MCF 10A (cell line): ENCODE measurements at regions not wholly inside any gene's neighbourhood (a gene's known extent, or its start where the extent isn't known, plus 50 kb on each side); places are given as distances from the start of the nearest gene placed in this dataset.

ENCODE experiments used
- BruUV-seq: library from RNA; stranded (reverse); fragments of 400-500 nt; replicated peaks from 2 replicates; lab custom pipeline; 2021; lab: Mats Ljungman, UMichigan
- CTCF ChIA-PET: fragments of 300-600 bp; sonication (Branson Sonifier 250); formaldehyde crosslinking; extraction: SDS; loops from one replicate; lab custom pipeline; 2021; ENCODE audit warnings: antibody characterized with exemption, inconsistent platforms; lab: Yijun Ruan, JAX
- POLR2A ChIA-PET: fragments of 300-600, 350-650 bp; sonication (Branson Sonifier 250); formaldehyde crosslinking; extraction: SDS; loops from one replicate; lab custom pipeline; 2020; ENCODE audit warnings: antibody characterized with exemption, inconsistent platforms; lab: Yijun Ruan, JAX
- DNase-seq: peaks from one replicate; pipeline ENCODE4 v3.0.0-alpha.2; 2018; ENCODE audit not compliant: unreplicated experiment
- H3K27ac Mint-ChIP-seq: one replicate; pipeline ENCODE4 v1.8.0; 2022; ENCODE audit warnings: mild to moderate bottlenecking, low read depth, mixed read lengths; ENCODE audit not compliant: unreplicated experiment
- H3K27me3 Mint-ChIP-seq: one replicate; pipeline ENCODE4 v1.8.0; 2022; ENCODE audit warnings: mixed read lengths; ENCODE audit not compliant: insufficient read depth, unreplicated experiment
- H3K36me3 Mint-ChIP-seq: one replicate; pipeline ENCODE4 v1.8.0; 2022; ENCODE audit warnings: mild to moderate bottlenecking, moderate library complexity, mixed read lengths; ENCODE audit not compliant: insufficient read depth, unreplicated experiment
- H3K4me1 Mint-ChIP-seq: one replicate; pipeline ENCODE4 v1.8.0; 2022; ENCODE audit warnings: mixed read lengths; ENCODE audit not compliant: insufficient read depth, unreplicated experiment
- H3K4me3 Mint-ChIP-seq: one replicate; pipeline ENCODE4 v1.8.0; 2022; ENCODE audit warnings: mild to moderate bottlenecking, moderate library complexity, mixed read lengths; ENCODE audit not compliant: unreplicated experiment
- H3K9me3 Mint-ChIP-seq: one replicate; pipeline ENCODE4 v1.8.0; 2022; ENCODE audit warnings: mixed read lengths; ENCODE audit not compliant: unreplicated experiment
- intact Hi-C: fragments of 100-400 bp; cut with micrococcal nuclease; formaldehyde crosslinking; loops from 2 replicates; pipeline ENCODE4 v1.14.1; 2022
- TF ChIP-seq, protein P1 (sequence below): fragments of 200-600 bp; IDR thresholded peaks from one replicate; pipeline ENCODE4 v1.8.0; 2022; ENCODE audit warnings: antibody characterized with exemption, mild to moderate bottlenecking; ENCODE audit not compliant: unreplicated experiment

DNA sequence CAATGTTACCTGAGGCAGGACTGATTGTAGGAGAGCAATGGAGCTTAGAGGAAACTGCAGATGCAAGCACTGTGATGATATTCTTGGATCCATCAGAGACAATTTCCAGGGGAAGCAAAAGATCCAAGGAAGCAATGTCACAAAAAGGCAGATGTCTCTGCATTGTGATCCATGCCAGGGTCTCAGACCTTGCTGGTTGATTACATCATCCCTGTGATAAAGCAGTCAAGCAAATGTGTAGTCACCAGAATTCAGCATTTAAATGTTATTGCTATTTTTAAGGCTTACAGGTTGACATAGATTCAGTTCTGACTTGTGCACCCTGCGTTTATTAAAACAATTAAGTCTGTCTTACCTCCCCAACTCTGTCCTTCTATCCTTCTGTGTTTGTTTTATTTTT lies 56.8 kb upstream of the CCDC85A start:
- Mint-ChIP-seq H3K9me3 (no peaks in the 10 kb centered on the region), H3K4me3 (no peak overlapping the region), H3K36me3 (no peaks in the 10 kb centered on the region), H3K4me1 (no peaks in the 10 kb centered on the region), H3K27me3 (no peaks in the 10 kb centered on the region), H3K27ac (no peak overlapping the region)
- intact Hi-C loops: no loop called here
- no TSS peak for BruUV-seq
- DNase-seq: no peak
- CTCF ChIA-PET: interaction anchor here (0.7 to 1.2 kb wide), 4 partner anchors 56 to 440 kb away, joined by 3 to 4 read pairs (median 4); no protein-coding TSS in a partner anchor
- TF ChIP-seq, protein P1, sequence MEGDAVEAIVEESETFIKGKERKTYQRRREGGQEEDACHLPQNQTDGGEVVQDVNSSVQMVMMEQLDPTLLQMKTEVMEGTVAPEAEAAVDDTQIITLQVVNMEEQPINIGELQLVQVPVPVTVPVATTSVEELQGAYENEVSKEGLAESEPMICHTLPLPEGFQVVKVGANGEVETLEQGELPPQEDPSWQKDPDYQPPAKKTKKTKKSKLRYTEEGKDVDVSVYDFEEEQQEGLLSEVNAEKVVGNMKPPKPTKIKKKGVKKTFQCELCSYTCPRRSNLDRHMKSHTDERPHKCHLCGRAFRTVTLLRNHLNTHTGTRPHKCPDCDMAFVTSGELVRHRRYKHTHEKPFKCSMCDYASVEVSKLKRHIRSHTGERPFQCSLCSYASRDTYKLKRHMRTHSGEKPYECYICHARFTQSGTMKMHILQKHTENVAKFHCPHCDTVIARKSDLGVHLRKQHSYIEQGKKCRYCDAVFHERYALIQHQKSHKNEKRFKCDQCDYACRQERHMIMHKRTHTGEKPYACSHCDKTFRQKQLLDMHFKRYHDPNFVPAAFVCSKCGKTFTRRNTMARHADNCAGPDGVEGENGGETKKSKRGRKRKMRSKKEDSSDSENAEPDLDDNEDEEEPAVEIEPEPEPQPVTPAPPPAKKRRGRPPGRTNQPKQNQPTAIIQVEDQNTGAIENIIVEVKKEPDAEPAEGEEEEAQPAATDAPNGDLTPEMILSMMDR: no peak
- POLR2A ChIA-PET: interaction anchor here (1.1 kb wide), 1 partner anchor 40 kb away, joined by 5 read pairs; no protein-coding TSS in a partner anchor

- intact Hi-C loops: no loop called here
- DNase-seq: no peak
- no peaks in the 10 kb centered on the region for H3K9me3 Mint-ChIP-seq
- no peaks in the 10 kb centered on the region for H3K4me1 Mint-ChIP-seq
- no peak overlapping the region for H3K27ac Mint-ChIP-seq
- no peaks in the 10 kb centered on the region for H3K36me3 Mint-ChIP-seq
- ChIA-PET POLR2A (no interaction called here), CTCF (interaction anchor here (0.7 to 1.4 kb wide), 5 partner anchors 56 to 441 kb away, joined by 3 to 4 read pairs (median 4); no protein-coding TSS in a partner anchor)
- BruUV-seq: no TSS peak
- TF ChIP-seq, protein P1: no peak
- no peak overlapping the region for H3K4me3 Mint-ChIP-seq
- H3K27me3 Mint-ChIP-seq: no peaks in the 10 kb centered on the region
These were observed 56.2 kb upstream of the CCDC85A start for GRCh38 chr2:56127463-56128152.

DNA sequence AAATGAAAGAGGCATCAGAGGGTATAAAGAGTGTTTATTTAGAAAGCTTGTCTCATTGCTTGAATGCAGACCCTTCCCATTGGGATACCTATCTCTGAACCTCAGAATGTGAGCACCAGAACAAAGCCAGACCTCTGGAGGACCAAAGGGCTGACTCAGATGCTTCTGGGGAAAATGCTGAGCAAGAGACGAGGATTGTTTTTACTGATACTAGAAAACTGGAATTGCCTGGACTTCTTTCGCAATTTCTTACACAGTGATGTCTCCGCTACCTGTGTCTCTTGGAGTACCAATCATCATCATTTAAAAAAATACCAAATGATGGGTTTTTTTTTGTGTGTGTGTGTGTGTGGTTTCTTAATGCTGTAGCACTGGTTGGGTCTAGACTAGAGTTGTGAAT lies 55.6 kb upstream of the CCDC85A start:
- H3K4me3 Mint-ChIP-seq: no peak overlapping the region
- H3K27ac Mint-ChIP-seq: no peak overlapping the region
- ChIA-PET POLR2A (interaction anchor here (0.6 kb wide), 1 partner anchor 268 kb away, joined by 3 read pairs; no protein-coding TSS in a partner anchor), CTCF (interaction anchor here (0.6 to 1.4 kb wide), 6 partner anchors 51 to 932 kb away, joined by 3 to 5 read pairs (median 4); no protein-coding TSS in a partner anchor)
- H3K4me1 Mint-ChIP-seq: no peaks in the 10 kb centered on the region
- no peaks in the 10 kb centered on the region for H3K36me3 Mint-ChIP-seq
- intact Hi-C loops: no loop called here
- TF ChIP-seq, protein P1: no peak
- H3K27me3 Mint-ChIP-seq: no peaks in the 10 kb centered on the region
- no peak for DNase-seq
- H3K9me3 Mint-ChIP-seq: no peaks in the 10 kb centered on the region
- no TSS peak for BruUV-seq

GRCh38 chr2:56130463-56131070 lies 53.2 kb upstream of the CCDC85A start:
- TF ChIP-seq, protein P1: peak; percentile 66
- no peaks in the 10 kb centered on the region for H3K36me3 Mint-ChIP-seq
- no TSS peak for BruUV-seq
- POLR2A ChIA-PET: no interaction called here
- peak; percentile 61 for DNase-seq
- intact Hi-C loops: loop anchor here (1.0 to 5.0 kb wide), 3 partner anchors 358 to 1386 kb away; no protein-coding TSS in a partner anchor
- CTCF ChIA-PET: interaction anchor here (0.5 to 2.0 kb wide), 24 partner anchors 10 to 1388 kb away, joined by 3 to 10 read pairs (median 3); no protein-coding TSS in a partner anchor
- H3K4me3 Mint-ChIP-seq: no peak overlapping the region
- no peaks in the 10 kb centered on the region for H3K9me3 Mint-ChIP-seq
- no peaks in the 10 kb centered on the region for H3K4me1 Mint-ChIP-seq
- no peaks in the 10 kb centered on the region for H3K27me3 Mint-ChIP-seq
- no peak overlapping the region for H3K27ac Mint-ChIP-seq
